HEK293T (cell line): ENCODE measurements at regions not wholly inside any gene's neighbourhood (a gene's known extent, or its start where the extent isn't known, plus 50 kb on each side); places are given as distances from the start of the nearest gene placed in this dataset.
"Not testable (repeated sequence)": the region's sequence is repeated elsewhere in the genome, so short reads cannot be mapped to it uniquely, and the experiment has no call there.

ENCODE experiments used
- HDGF ChIP-seq: fragments of 450-650 bp; IDR thresholded peaks from 2 replicates; pipeline ENCODE4 v1.6.1; 2017; ENCODE audit warnings: antibody characterized with exemption, borderline replicate concordance
- SP1 ChIP-seq: fragments of 450-650 bp; IDR thresholded peaks from 2 replicates; pipeline ENCODE4 v1.6.1; 2017

- TF ChIP-seq SP1, HDGF: not testable (repeated sequence)
Measured at GRCh38 chr9:108426421-108426940, 429.3 kb downstream of the ACTL7B start.
